ENCODE measurements at regions not wholly inside any gene's neighbourhood (a gene's known extent, or its start where the extent isn't known, plus 50 kb on each side); places are given as distances from the start of the nearest gene placed in this dataset.

DNA sequence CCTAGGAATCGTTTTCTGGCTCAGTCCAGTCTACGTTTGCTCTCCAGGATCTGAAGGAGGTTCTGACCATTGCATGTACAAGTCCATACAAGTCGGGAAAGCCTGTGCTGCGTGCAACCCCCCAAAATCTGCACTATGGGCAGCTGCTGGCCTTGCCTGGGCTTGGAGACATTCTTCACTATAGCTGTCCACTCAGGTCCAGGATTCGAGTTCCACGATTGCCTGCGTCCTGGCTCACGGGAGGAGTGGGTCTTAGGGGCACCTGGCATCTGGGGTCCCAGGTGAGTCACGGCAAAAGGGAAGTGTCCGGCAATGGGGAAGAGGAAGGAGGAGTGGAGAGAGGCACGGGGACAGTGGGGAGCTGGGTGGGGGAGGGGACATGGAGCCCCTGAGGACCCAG, 563.0 kb downstream of the BRD1 start:
- intact Hi-C loops (cut with DNase I; ENCODE audit: low total_unique reads) = no loop called here
- no peaks in the 10 kb centered on the region for H3K4me1 ChIP-seq
- 66 to 75% (median 71%) methylated on average over 11 of the region's 11 CpGs for WGBS, 5 donors
- no peak overlapping the region for H3K4me3 ChIP-seq
- TF ChIP-seq POLR2AphosphoS5 (IDR thresholded peaks at IDR 0.05) = no peak
- no peak for TF ChIP-seq CTCF (IDR thresholded peaks at IDR 0.05 in 8 of 11, conservative IDR thresholded peaks at IDR 0.05 in 3 of 11)
- TF ChIP-seq POLR2A (IDR thresholded peaks at IDR 0.05) = no peak
- no peaks in the 10 kb centered on the region for H3K36me3 ChIP-seq
- H3K9me3 ChIP-seq = no peaks in the 10 kb centered on the region
- no peak for DNase-seq
- H3K27ac ChIP-seq = no peak overlapping the region
- H3K27me3 ChIP-seq (replicated peaks in 1 of 7) = peaks cover 0 to 43% (median 3%) of the 10 kb centered on the region in 7 donors

GRCh38 chr22:49263101-49263500, 564.6 kb downstream of the BRD1 start:
- WGBS, 5 donors = 88 to 93% (median 92%) methylated on average over 15 of the region's 15 CpGs
- H3K27ac ChIP-seq = no peak overlapping the region
- H3K27me3 ChIP-seq (replicated peaks in 1 of 7) = peaks cover 0 to 32% (median 0%) of the 10 kb centered on the region in 7 donors
- DNase-seq = peak; percentile 32
- intact Hi-C loops (cut with DNase I; ENCODE audit: low total_unique reads) = no loop called here
- no peak for TF ChIP-seq CTCF (IDR thresholded peaks at IDR 0.05 in 8 of 11, conservative IDR thresholded peaks at IDR 0.05 in 3 of 11)
- TF ChIP-seq POLR2AphosphoS5 (IDR thresholded peaks at IDR 0.05) = no peak
- no peak for TF ChIP-seq POLR2A (IDR thresholded peaks at IDR 0.05)
- H3K36me3 ChIP-seq = no peaks in the 10 kb centered on the region
- H3K4me3 ChIP-seq = no peak overlapping the region
- no peaks in the 10 kb centered on the region for H3K9me3 ChIP-seq
- no peaks in the 10 kb centered on the region for H3K4me1 ChIP-seq

DNA sequence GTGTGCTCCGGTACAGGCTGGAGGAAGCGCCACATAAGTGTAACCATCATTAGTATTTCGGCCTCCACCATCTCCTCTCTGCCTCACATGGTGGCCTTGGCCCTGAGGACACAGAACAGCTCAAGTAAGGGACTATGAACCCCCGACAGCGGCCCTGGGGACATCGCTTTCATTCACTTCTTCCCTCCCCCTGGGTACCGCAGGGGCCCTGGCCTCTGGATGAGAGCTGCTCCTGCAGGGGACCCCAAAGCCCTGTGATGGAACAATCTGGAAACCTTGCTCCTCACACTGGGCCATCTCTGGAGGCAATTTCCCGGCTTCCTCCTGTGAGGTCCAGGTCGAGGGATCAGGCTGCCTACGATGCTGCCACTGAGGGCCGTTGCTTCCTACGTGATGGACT, 565.5 kb downstream of the BRD1 start:
- H3K4me1 ChIP-seq = no peaks in the 10 kb centered on the region
- no peak for DNase-seq
- H3K4me3 ChIP-seq = no peak overlapping the region
- H3K36me3 ChIP-seq = no peaks in the 10 kb centered on the region
- peaks cover 0 to 26% (median 0%) of the 10 kb centered on the region in 7 donors for H3K27me3 ChIP-seq (replicated peaks in 1 of 7)
- no peaks in the 10 kb centered on the region for H3K9me3 ChIP-seq
- no peak for TF ChIP-seq CTCF (IDR thresholded peaks at IDR 0.05 in 8 of 11, conservative IDR thresholded peaks at IDR 0.05 in 3 of 11)
- no peak for TF ChIP-seq POLR2AphosphoS5 (IDR thresholded peaks at IDR 0.05)
- TF ChIP-seq POLR2A (IDR thresholded peaks at IDR 0.05) = no peak
- H3K27ac ChIP-seq = no peak overlapping the region
- 79 to 90% (median 87%) methylated on average over 9 to 12 of the region's 12 CpGs for WGBS, 5 donors
- intact Hi-C loops (cut with DNase I; ENCODE audit: low total_unique reads) = no loop called here

- 81 to 86% (median 83%) methylated on average over 12 to 17 of the region's 17 CpGs for WGBS, 5 donors
- Histone ChIP-seq H3K4me3 (no peak overlapping the region), H3K4me1 (no peaks in the 10 kb centered on the region)
Measured at GRCh38 chr22:49261616-49262015, 566.1 kb downstream of the BRD1 start.

More at GRCh38 chr22:49261616-49262015, 566.1 kb downstream of the BRD1 start:
- peaks cover 0 to 20% (median 0%) of the 10 kb centered on the region in 7 donors for H3K27me3 ChIP-seq (replicated peaks in 1 of 7)
- H3K9me3 ChIP-seq = no peaks in the 10 kb centered on the region
- H3K36me3 ChIP-seq = no peaks in the 10 kb centered on the region
- no peak overlapping the region for H3K27ac ChIP-seq
- DNase-seq = no peak
- no peak for TF ChIP-seq POLR2AphosphoS5 (IDR thresholded peaks at IDR 0.05)
- intact Hi-C loops (cut with DNase I; ENCODE audit: low total_unique reads) = no loop called here

Measured in spleen (tissue), 11 donors.